ENCODE measurements at regions not wholly inside any gene's neighbourhood (a gene's known extent, or its start where the extent isn't known, plus 50 kb on each side); places are given as distances from the start of the nearest gene placed in this dataset.

GRCh38 chr3:59107856-59108815 lies 58.3 kb upstream of the CFAP20DC start:
- H3K4me1 Mint-ChIP-seq, result no peaks in the 10 kb centered on the region
- H3K4me3 Mint-ChIP-seq, result no peak overlapping the region
- no peaks in the 10 kb centered on the region for H3K9me3 Mint-ChIP-seq
- no peak overlapping the region for H3K27ac Mint-ChIP-seq
- H3K36me3 Mint-ChIP-seq, result no peaks in the 10 kb centered on the region
- no peaks in the 10 kb centered on the region for H3K27me3 Mint-ChIP-seq

DNA sequence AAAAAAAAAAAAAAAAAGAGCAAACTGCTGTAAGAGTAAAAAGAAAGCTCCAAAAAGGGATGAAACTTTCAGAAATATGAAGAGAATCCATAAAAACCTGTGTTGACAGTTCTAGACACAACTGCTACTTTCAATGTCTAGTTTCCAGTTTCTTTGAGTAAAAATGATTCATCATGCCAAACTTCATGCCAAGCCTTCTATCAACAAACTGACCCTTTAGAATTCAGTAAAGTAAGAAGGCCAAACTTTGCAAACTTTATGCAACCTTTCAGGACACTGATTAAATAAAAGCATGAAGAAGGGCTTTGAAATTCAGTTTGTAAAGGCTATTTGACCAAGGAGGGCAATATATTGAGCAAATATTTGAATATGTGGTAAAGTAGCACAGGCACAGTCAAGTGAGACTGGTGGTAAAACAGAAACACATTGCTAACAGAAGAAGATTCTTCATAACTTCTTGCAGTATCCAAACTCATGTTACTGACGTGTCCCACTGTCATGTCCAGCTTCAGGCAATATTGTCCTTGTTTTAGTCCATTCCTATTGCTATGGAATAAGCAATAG lies 56.3 kb upstream of the CFAP20DC start:
- Mint-ChIP-seq H3K4me1 (no peaks in the 10 kb centered on the region), H3K9me3 (no peaks in the 10 kb centered on the region), H3K27me3 (peaks cover 2% of the 10 kb centered on the region), H3K4me3 (no peak overlapping the region), H3K27ac (no peak overlapping the region), H3K36me3 (no peaks in the 10 kb centered on the region)

DNA sequence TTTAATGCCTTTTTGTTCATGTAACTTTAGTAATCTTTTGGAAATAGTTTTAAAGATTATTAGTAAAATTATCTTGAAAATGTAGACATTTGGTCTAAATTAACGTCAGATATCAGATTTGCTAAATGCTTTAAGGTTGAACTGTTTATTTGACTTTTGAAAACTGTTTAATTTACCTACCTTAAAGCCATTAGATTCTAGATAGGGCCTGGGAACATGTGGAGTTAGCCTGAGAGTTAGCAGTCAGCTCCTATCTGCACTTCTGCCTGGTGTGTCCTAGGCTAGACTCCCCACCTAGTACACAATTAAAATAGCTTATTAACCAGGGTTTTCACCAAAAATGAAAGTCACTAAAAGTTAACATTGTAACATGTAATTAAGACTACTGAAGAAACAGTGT lies 53.7 kb upstream of the CFAP20DC start:
- Mint-ChIP-seq H3K4me1 (no peaks in the 10 kb centered on the region), H3K4me3 (no peak overlapping the region), H3K27ac (no peak overlapping the region), H3K36me3 (peaks cover 1% of the 10 kb centered on the region), H3K27me3 (peaks cover 6% of the 10 kb centered on the region), H3K9me3 (no peaks in the 10 kb centered on the region)

DNA sequence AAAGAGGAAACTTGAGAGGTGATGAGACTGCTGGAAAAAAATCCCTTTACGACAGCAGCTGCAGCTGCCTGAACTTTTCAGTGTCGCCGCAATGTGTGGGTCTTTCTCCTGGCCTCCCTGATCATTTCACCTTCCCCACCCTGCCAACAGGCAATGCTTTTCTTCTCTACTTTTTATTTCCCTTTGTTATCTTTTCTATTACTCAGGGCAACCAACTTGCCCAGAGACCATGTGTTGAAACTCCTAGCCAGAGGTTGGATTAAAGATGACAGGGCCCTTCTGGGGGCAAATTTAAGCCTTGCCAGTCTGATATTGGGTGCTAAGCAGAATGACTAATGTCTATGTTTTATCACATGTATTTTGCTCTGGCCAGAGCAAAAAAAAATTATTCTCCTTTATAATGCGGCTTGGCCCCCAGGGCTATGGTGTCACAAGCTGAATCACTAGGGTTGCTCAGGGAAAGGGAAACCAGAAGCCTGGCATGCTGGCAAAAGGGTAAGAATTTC lies 51.5 kb upstream of the CFAP20DC start:
- Mint-ChIP-seq H3K4me3 (no peak overlapping the region), H3K27ac (no peak overlapping the region), H3K9me3 (peaks cover 0 to 9% (median 6%) of the 10 kb centered on the region in 3 donors), H3K27me3 (peaks cover 7% of the 10 kb centered on the region), H3K4me1 (no peaks in the 10 kb centered on the region), H3K36me3 (peaks cover 1% of the 10 kb centered on the region)
